ENCODE measurements at regions not wholly inside any gene's neighbourhood (a gene's known extent, or its start where the extent isn't known, plus 50 kb on each side); places are given as distances from the start of the nearest gene placed in this dataset.

- Histone ChIP-seq H4K8ac (replicated peaks; ENCODE audit: insufficient read length, low read depth, low read length) (no peak overlapping the region), H3K18ac (ENCODE audit: insufficient read length, low read depth, low read length) (no peak overlapping the region), H4K91ac (ENCODE audit: insufficient read length, low read depth, low read length) (no peak overlapping the region), H4K5ac (ENCODE audit: insufficient read length, low read depth, low read length) (no peak overlapping the region), H2BK12ac (ENCODE audit: insufficient read length, low read depth, low read length) (no peak overlapping the region), H3K56ac (ENCODE audit: insufficient read length, low read depth, low read length) (no peak overlapping the region), H3K27me3 (ENCODE audit: insufficient read depth, low read length) (no peaks in the 10 kb centered on the region), H3K14ac (ENCODE audit: insufficient read depth, low read length) (no peak overlapping the region), H2BK20ac (ENCODE audit: low read depth, low read length, poor library complexity, severe bottlenecking) (no peak overlapping the region), H2BK15ac (ENCODE audit: low read depth, low read length) (no peak overlapping the region), H3K4me1 (ENCODE audit: insufficient read depth, low read length) (0 out of 2 replicates have a peak, but pooled peaks cover 2% of the 10 kb centered on the region), H2BK120ac (ENCODE audit: low read depth, low read length, poor library complexity, severe bottlenecking) (no peak overlapping the region), H3K4me2 (ENCODE audit: insufficient read depth, insufficient read length, low read length) (no peak overlapping the region), H3K4ac (ENCODE audit: low read depth, low read length) (no peak overlapping the region), H2AFZ (ENCODE audit: low read length) (no peak overlapping the region), H3K9me3 (ENCODE audit: control insufficient read depth, low read depth, low read length) (peaks cover 13% of the 10 kb centered on the region), H3K23ac (ENCODE audit: insufficient read length, low read depth, low read length) (no peak overlapping the region), H3K27ac (ENCODE audit: insufficient read length, low read depth, low read length) (no peak overlapping the region), H4K20me1 (ENCODE audit: control insufficient read depth, insufficient read depth, insufficient read length) (no peaks in the 10 kb centered on the region), H2BK5ac (ENCODE audit: insufficient read length, low read length) (no peak overlapping the region), H3K23me2 (ENCODE audit: insufficient read length, low read depth, low read length, poor library complexity, severe bottlenecking) (no peaks in the 10 kb centered on the region), H3K9ac (ENCODE audit: extremely low read depth, insufficient read length, low read length) (no peak overlapping the region), H3K79me1 (ENCODE audit: insufficient read depth, low read depth, low read length, poor library complexity, severe bottlenecking) (no peaks in the 10 kb centered on the region), H2AK5ac (ENCODE audit: insufficient read length, low read length) (no peak overlapping the region), H3T11ph (ENCODE audit: low read length) (no peak overlapping the region), H3K79me2 (ENCODE audit: insufficient read depth, low read length) (no peaks in the 10 kb centered on the region)
- H3K4me1 Mint-ChIP-seq, result peaks cover 6 to 7% of the 10 kb centered on the region in 2 experiments
- peaks cover 14 to 19% of the 10 kb centered on the region in 2 experiments for H3K9me3 Mint-ChIP-seq
- no peak overlapping the region for H3K4me3 Mint-ChIP-seq
- DNase-seq, result no peak
- no peak overlapping the region for H3K27ac Mint-ChIP-seq
- H3K36me3 Mint-ChIP-seq (ENCODE audit: insufficient read depth in 1 of 3, low read depth in 3 of 3), result peaks cover 7 to 20% (median 14%) of the 10 kb centered on the region in 3 experiments
- H3K27me3 Mint-ChIP-seq (ENCODE audit: low read depth), result no peaks in the 10 kb centered on the region
- TF ChIP-seq CTCF (conservative IDR thresholded peaks at IDR 0.05), result no peak
Measured at GRCh38 chr3:161585922-161586321, 89.3 kb downstream of the OTOL1 start.

Data from H9 (cell line).